DOHH2 (cell line): ENCODE measurements at regions not wholly inside any gene's neighbourhood (a gene's known extent, or its start where the extent isn't known, plus 50 kb on each side); places are given as distances from the start of the nearest gene placed in this dataset.
"Not testable (repeated sequence)": the region's sequence is repeated elsewhere in the genome, so short reads cannot be mapped to it uniquely, and the experiment has no call there.

Source experiments
- EZH2phosphoT487 ChIP-seq: fragments of 200-600 bp; sonication (generic); IDR thresholded peaks from 2 replicates; pipeline ENCODE4 v1.6.1; 2017; ENCODE audit warnings: borderline replicate concordance, mild to moderate bottlenecking, antibody characterized with exemption, low read length, moderate library complexity, mixed read lengths
- TF ChIP-seq, protein P1 (sequence below): fragments of 200-600 bp; sonication (generic); IDR thresholded peaks from one replicate; pipeline ENCODE4 v1.5.1; 2014; ENCODE audit warnings: antibody characterized with exemption, mild to moderate bottlenecking, low read depth, low read length; ENCODE audit not compliant: poor library complexity, severe bottlenecking

DNA sequence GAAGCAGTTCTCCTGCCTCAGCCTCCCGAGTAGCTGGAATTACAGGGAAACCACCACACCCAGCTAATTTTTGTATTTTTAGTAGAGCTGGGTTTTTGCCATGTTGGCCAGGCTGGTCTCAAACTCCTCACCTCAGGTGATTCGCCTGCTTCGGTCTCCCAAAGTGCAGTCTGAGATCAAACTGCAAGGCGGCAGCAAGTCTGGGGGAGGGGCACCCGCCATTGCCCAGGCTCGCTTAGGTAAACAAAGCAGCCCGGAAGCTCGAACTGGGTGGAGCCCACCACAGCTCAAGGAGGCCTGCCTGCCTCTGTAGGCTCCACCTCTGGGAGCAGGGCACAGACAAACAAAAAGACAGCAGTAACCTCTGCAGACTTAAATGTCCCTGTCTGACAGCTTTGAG, 725.2 kb upstream of the ANKRD30A start:
- TF ChIP-seq, protein P1, sequence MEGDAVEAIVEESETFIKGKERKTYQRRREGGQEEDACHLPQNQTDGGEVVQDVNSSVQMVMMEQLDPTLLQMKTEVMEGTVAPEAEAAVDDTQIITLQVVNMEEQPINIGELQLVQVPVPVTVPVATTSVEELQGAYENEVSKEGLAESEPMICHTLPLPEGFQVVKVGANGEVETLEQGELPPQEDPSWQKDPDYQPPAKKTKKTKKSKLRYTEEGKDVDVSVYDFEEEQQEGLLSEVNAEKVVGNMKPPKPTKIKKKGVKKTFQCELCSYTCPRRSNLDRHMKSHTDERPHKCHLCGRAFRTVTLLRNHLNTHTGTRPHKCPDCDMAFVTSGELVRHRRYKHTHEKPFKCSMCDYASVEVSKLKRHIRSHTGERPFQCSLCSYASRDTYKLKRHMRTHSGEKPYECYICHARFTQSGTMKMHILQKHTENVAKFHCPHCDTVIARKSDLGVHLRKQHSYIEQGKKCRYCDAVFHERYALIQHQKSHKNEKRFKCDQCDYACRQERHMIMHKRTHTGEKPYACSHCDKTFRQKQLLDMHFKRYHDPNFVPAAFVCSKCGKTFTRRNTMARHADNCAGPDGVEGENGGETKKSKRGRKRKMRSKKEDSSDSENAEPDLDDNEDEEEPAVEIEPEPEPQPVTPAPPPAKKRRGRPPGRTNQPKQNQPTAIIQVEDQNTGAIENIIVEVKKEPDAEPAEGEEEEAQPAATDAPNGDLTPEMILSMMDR: not testable (repeated sequence)
- not testable (repeated sequence) for TF ChIP-seq EZH2phosphoT487
